K562 (cell line): ENCODE measurements at regions not wholly inside any gene's neighbourhood (a gene's known extent, or its start where the extent isn't known, plus 50 kb on each side); places are given as distances from the start of the nearest gene placed in this dataset.

Experiments used
- MGA ChIP-seq: fragments of 450-650 bp; IDR thresholded peaks from 2 replicates; pipeline ENCODE4 v1.6.1; 2016; ENCODE audit warnings: mild to moderate bottlenecking, moderate library complexity

- no peak for TF ChIP-seq MGA
These were observed 75.1 kb upstream of the FAM120A start (continued) for GRCh38 chr9:93376411-93376810.
